Neural progenitor cell (in vitro differentiated cells): ENCODE measurements at regions not wholly inside any gene's neighbourhood (a gene's known extent, or its start where the extent isn't known, plus 50 kb on each side); places are given as distances from the start of the nearest gene placed in this dataset.

Experiments
- DNase-seq: peaks from one replicate; pipeline ENCODE4 v3.0.0-alpha.2; 2016; ENCODE audit warnings: low spot score
- H2AFZ ChIP-seq: fragments of 200-600 bp; sonication (generic); replicated peaks from 2 replicates; pipeline ENCODE4 v1.6.1; 2016; ENCODE audit warnings: antibody characterized with exemption
- H3F3A ChIP-seq: fragments of 200-600 bp; sonication (generic); 2 replicates; pipeline ENCODE4 v1.6.1; 2016; ENCODE audit warnings: antibody characterized with exemption, low read depth
- H3K27ac ChIP-seq: fragments of 200-600 bp; sonication (generic); 2 replicates; pipeline ENCODE4 v1.5.1; 2016; ENCODE audit warnings: mild to moderate bottlenecking
- H3K27me3 ChIP-seq: fragments of 200-600 bp; sonication (generic); 2 replicates; pipeline ENCODE4 v1.6.1; 2016; ENCODE audit warnings: mild to moderate bottlenecking, moderate library complexity
- H3K36me3 ChIP-seq: fragments of 200-600 bp; sonication (generic); 2 replicates; pipeline ENCODE4 v1.5.1; 2016
- H3K4me1 ChIP-seq: fragments of 200-600 bp; sonication (generic); 2 replicates; pipeline ENCODE4 v1.6.1; 2016; ENCODE audit warnings: mixed run types
- H3K4me2 ChIP-seq: fragments of 200-600 bp; sonication (generic); 2 replicates; pipeline ENCODE4 v1.6.1; 2016
- H3K4me3 ChIP-seq: fragments of 200-600 bp; sonication (generic); 2 replicates; pipeline ENCODE4 v1.5.1; 2016
- H3K79me2 ChIP-seq: fragments of 200-600 bp; sonication (generic); 2 replicates; pipeline ENCODE4 v1.6.1; 2016; ENCODE audit warnings: low read depth
- H3K9ac ChIP-seq: fragments of 200-600 bp; sonication (generic); 2 replicates; pipeline ENCODE4 v1.6.1; 2016
- H3K9me3 ChIP-seq: fragments of 200-600 bp; sonication (generic); 2 replicates; pipeline ENCODE4 v1.5.1; 2016; ENCODE audit warnings: low read depth
- H4K20me1 ChIP-seq: fragments of 200-600 bp; sonication (generic); 2 replicates; pipeline ENCODE4 v1.6.1; 2016; ENCODE audit warnings: low read depth
- H3K27ac Mint-ChIP-seq: 3 replicates; pipeline ENCODE4 v1.8.0; 2021; ENCODE audit warnings: mixed read lengths
- H3K27me3 Mint-ChIP-seq: 2 replicates; pipeline ENCODE4 v1.8.0; 2022; ENCODE audit warnings: low read depth, mild to moderate bottlenecking, inconsistent platforms, moderate library complexity, mixed read lengths; ENCODE audit not compliant: insufficient read depth
- H3K36me3 Mint-ChIP-seq: 3 replicates; pipeline ENCODE4 v1.8.0; 2021; ENCODE audit warnings: mixed read lengths
- H3K4me1 Mint-ChIP-seq: 3 replicates; pipeline ENCODE4 v1.8.0; 2021; ENCODE audit warnings: mixed read lengths
- H3K4me3 Mint-ChIP-seq: 3 replicates; pipeline ENCODE4 v1.8.0; 2021; ENCODE audit warnings: mild to moderate bottlenecking, moderate library complexity, mixed read lengths
- H3K9me3 Mint-ChIP-seq: 3 replicates; pipeline ENCODE4 v1.8.0; 2020; ENCODE audit warnings: mixed read lengths
- EZH2 ChIP-seq: fragments of 200-600 bp; sonication (generic); IDR thresholded peaks from 2 replicates; pipeline ENCODE4 v1.6.1; 2017; ENCODE audit warnings: antibody characterized with exemption, mild to moderate bottlenecking, moderate library complexity
- EZH2phosphoT487 ChIP-seq: fragments of 200-600 bp; sonication (generic); IDR thresholded peaks from 2 replicates; pipeline ENCODE4 v1.6.1; 2017; ENCODE audit warnings: antibody characterized with exemption
- TF ChIP-seq, protein P1 (sequence below): fragments of 200-600 bp; sonication (generic); IDR thresholded peaks from 2 replicates; pipeline ENCODE4 v1.5.1; 2017; ENCODE audit warnings: antibody characterized with exemption, mild to moderate bottlenecking

DNA sequence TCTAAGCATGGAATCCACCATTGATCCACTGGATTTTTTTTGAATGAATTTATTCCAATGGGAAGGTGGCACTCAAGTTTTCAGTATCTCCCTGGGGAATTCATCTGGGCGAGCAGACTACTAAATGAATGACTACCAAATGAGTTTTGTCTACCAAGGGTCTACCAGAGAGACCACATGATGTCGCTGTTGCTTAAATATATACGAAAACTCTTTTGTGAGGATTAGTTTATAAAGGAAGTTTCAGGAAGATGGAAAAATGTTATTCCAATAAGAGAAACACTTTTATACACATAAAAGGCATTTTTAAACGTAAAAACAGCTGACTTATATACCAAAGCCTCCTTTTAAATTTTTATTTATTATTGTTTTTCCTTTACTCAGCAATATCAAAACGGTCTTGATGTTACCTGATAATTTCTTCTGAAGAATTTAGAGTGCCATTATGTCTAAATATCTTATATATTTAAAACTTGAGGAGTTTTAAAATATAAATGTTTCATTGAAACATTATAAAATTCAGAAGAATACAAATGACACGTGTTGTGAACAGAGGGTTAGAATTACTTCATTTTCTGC is 139.7 kb downstream of the HRH4 start:
- H3K36me3 Mint-ChIP-seq: no peaks in the 10 kb centered on the region
- DNase-seq: peak; percentile 83
- no peak overlapping the region for H3K27ac Mint-ChIP-seq
- H3K27me3 Mint-ChIP-seq: peaks cover 4% of the 10 kb centered on the region
- no peak overlapping the region for H3K4me3 ChIP-seq
- H3K4me2 ChIP-seq: no peak overlapping the region
- H3K4me1 Mint-ChIP-seq: peaks cover 55% of the 10 kb centered on the region
- H3K4me1 ChIP-seq: peaks cover 22% of the 10 kb centered on the region
- no peaks in the 10 kb centered on the region for H3K9me3 ChIP-seq
- H4K20me1 ChIP-seq: no peaks in the 10 kb centered on the region
- TF ChIP-seq, protein P1, sequence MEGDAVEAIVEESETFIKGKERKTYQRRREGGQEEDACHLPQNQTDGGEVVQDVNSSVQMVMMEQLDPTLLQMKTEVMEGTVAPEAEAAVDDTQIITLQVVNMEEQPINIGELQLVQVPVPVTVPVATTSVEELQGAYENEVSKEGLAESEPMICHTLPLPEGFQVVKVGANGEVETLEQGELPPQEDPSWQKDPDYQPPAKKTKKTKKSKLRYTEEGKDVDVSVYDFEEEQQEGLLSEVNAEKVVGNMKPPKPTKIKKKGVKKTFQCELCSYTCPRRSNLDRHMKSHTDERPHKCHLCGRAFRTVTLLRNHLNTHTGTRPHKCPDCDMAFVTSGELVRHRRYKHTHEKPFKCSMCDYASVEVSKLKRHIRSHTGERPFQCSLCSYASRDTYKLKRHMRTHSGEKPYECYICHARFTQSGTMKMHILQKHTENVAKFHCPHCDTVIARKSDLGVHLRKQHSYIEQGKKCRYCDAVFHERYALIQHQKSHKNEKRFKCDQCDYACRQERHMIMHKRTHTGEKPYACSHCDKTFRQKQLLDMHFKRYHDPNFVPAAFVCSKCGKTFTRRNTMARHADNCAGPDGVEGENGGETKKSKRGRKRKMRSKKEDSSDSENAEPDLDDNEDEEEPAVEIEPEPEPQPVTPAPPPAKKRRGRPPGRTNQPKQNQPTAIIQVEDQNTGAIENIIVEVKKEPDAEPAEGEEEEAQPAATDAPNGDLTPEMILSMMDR: peak; percentile 85
- no peak for TF ChIP-seq EZH2phosphoT487
- no peaks in the 10 kb centered on the region for H3K27me3 ChIP-seq
- H3K9me3 Mint-ChIP-seq: no peaks in the 10 kb centered on the region
- H2AFZ ChIP-seq: no peak overlapping the region
- H3F3A ChIP-seq: peaks cover 13% of the 10 kb centered on the region
- no peak overlapping the region for H3K9ac ChIP-seq
- no peaks in the 10 kb centered on the region for H3K79me2 ChIP-seq
- no peak overlapping the region for H3K4me3 Mint-ChIP-seq
- no peaks in the 10 kb centered on the region for H3K36me3 ChIP-seq
- no peak overlapping the region for H3K27ac ChIP-seq

DNA sequence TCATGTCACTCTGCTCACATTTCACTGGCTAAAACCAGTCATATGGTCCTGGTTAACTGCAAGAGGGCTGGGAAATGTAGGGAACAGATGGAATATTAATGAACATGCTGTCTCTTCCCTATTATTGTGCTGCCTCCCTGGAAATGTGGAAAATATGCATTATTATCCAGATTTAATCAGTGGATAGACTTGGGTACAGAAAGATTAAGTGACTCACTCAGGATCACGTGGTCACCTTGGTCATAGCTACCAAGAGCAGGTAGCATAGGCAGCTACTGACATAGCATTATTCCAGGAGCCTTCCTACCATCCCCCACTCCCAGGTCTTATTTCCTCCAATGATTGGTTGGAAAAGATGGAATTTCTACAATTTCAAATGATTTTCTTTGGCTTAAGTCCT is 141.1 kb downstream of the HRH4 start:
- Histone ChIP-seq H3K4me3 (no peak overlapping the region), H3K79me2 (no peaks in the 10 kb centered on the region), H3K4me1 (peaks cover 11% of the 10 kb centered on the region), H3K9ac (no peak overlapping the region), H3K27ac (no peak overlapping the region), H3K27me3 (no peaks in the 10 kb centered on the region), H4K20me1 (no peaks in the 10 kb centered on the region), H3K9me3 (no peaks in the 10 kb centered on the region), H3K4me2 (no peak overlapping the region), H2AFZ (no peak overlapping the region), H3K36me3 (no peaks in the 10 kb centered on the region), H3F3A (no peaks in the 10 kb centered on the region)
- TF ChIP-seq EZH2 (no peak), EZH2phosphoT487 (no peak)
- TF ChIP-seq, protein P1: no peak
- Mint-ChIP-seq H3K27ac (no peak overlapping the region), H3K4me1 (peaks cover 41% of the 10 kb centered on the region), H3K36me3 (no peaks in the 10 kb centered on the region), H3K27me3 (peaks cover 4% of the 10 kb centered on the region), H3K9me3 (no peaks in the 10 kb centered on the region), H3K4me3 (no peak overlapping the region)
- no peak for DNase-seq

- H2AFZ ChIP-seq: no peak overlapping the region
- Mint-ChIP-seq H3K27me3 (peaks cover 4% of the 10 kb centered on the region), H3K4me1 (peaks cover 37% of the 10 kb centered on the region), H3K4me3 (no peak overlapping the region), H3K9me3 (no peaks in the 10 kb centered on the region), H3K27ac (no peak overlapping the region), H3K36me3 (no peaks in the 10 kb centered on the region)
- H3K27me3 ChIP-seq: no peaks in the 10 kb centered on the region
- H3K27ac ChIP-seq: no peak overlapping the region
- TF ChIP-seq, protein P1: no peak
- TF ChIP-seq EZH2phosphoT487 (no peak), EZH2 (no peak)
- H3K36me3 ChIP-seq: no peaks in the 10 kb centered on the region
- H3K4me2 ChIP-seq: no peak overlapping the region
- no peak for DNase-seq
- H3K4me3 ChIP-seq: no peak overlapping the region
- no peaks in the 10 kb centered on the region for H4K20me1 ChIP-seq
- no peak overlapping the region for H3K9ac ChIP-seq
- no peaks in the 10 kb centered on the region for H3F3A ChIP-seq
- peaks cover 11% of the 10 kb centered on the region for H3K4me1 ChIP-seq
- H3K79me2 ChIP-seq: no peaks in the 10 kb centered on the region
- no peaks in the 10 kb centered on the region for H3K9me3 ChIP-seq
Observed at GRCh38 chr18:24602201-24602600, 141.8 kb downstream of the HRH4 start.
